B cell (primary cell): ENCODE measurements at regions not wholly inside any gene's neighbourhood (a gene's known extent, or its start where the extent isn't known, plus 50 kb on each side); places are given as distances from the start of the nearest gene placed in this dataset.

Source experiments
- ATAC-seq: fragments of 200-7000 bp; cut with Tn5 transposase; one replicate; pipeline ENCODE4 v1.10.0; 2021; ENCODE audit warnings: low read depth, mild to moderate bottlenecking, moderate number of reproducible peaks, moderate library complexity
- CTCF ChIA-PET: fragments of 350-600 bp; sonication (Branson Sonifier 250); formaldehyde crosslinking; loops from one replicate; lab custom pipeline; 2021; ENCODE audit warnings: antibody characterized with exemption, inconsistent platforms; lab: Charles Lee
- POLR2A ChIA-PET: fragments of 350-600 bp; sonication (Branson Sonifier 250); formaldehyde crosslinking; loops from one replicate; lab custom pipeline; 2021; ENCODE audit warnings: antibody characterized with exemption; lab: Charles Lee
- DNase-seq: peaks from one replicate; pipeline ENCODE4 v3.0.0; 2013
- H2AFZ ChIP-seq: 2 replicates; pipeline ENCODE4 v1.6.1; 2012; ENCODE audit warnings: mild to moderate bottlenecking, low read depth, low read length; ENCODE audit not compliant: insufficient read depth, poor library complexity, severe bottlenecking
- H3K27ac ChIP-seq, 2 donors: 1 replicate in 1 of 2; 2 replicates in 1 of 2; pipeline ENCODE4 v1.5.1; 2012 to 2013; ENCODE audit warnings: low read length in 2 of 2, mild to moderate bottlenecking in 2 of 2, moderate library complexity in 1 of 2
- H3K27me3 ChIP-seq, 4 experiments: fragments of 200-600 bp in 1 of 4; sonication (generic) in 1 of 4; replicated peaks in 1 of 4; 1 replicate in 2 of 4; 2 replicates in 2 of 4; pipeline versions ENCODE4 v1.6.1 to v1.7.0; 2013 to 2016; ENCODE audit warnings: low read length in 3 of 4, mild to moderate bottlenecking in 2 of 4, mixed read lengths in 1 of 4, moderate library complexity in 1 of 4; ENCODE audit not compliant: insufficient read depth in 4 of 4, control insufficient read depth in 3 of 4; ENCODE audit errors: control extremely low read depth in 1 of 4
- H3K36me3 ChIP-seq, 2 experiments: replicated peaks in 1 of 2; 1 replicate in 1 of 2; 2 replicates in 1 of 2; pipeline versions ENCODE4 v1.6.1 to v1.7.1; 2013; ENCODE audit warnings: low read length in 1 of 2; ENCODE audit not compliant: insufficient read depth in 2 of 2, control insufficient read depth in 1 of 2; ENCODE audit errors: control extremely low read depth in 1 of 2, extremely low read depth in 1 of 2
- H3K4me1 ChIP-seq, 2 donors: fragments of 200-600 bp in 1 of 2; sonication (generic) in 1 of 2; 1 replicate in 1 of 2; 2 replicates in 1 of 2; pipeline versions ENCODE4 v1.5.1 to v1.6.1; 2013 to 2017; ENCODE audit warnings: low read length in 2 of 2; ENCODE audit not compliant: control insufficient read depth in 2 of 2, insufficient read depth in 2 of 2
- H3K4me2 ChIP-seq: replicated peaks from 2 replicates; pipeline ENCODE3; 2012; ENCODE audit warnings: mild to moderate bottlenecking, low read depth, low read length; ENCODE audit not compliant: poor library complexity, severe bottlenecking
- H3K4me3 ChIP-seq, 5 experiments: fragments of 200-600 bp in 1 of 5; sonication (generic) in 1 of 5; 1 replicate in 3 of 5; 2 replicates in 2 of 5; pipeline versions ENCODE4 v1.5.1 to v1.7.0; 2011 to 2016; ENCODE audit warnings: low read length in 4 of 5, mild to moderate bottlenecking in 4 of 5, low read depth in 2 of 5, control low read depth in 1 of 5, moderate library complexity in 1 of 5; ENCODE audit not compliant: insufficient read depth in 1 of 5; ENCODE audit errors: control extremely low read depth in 1 of 5, extremely low read depth in 1 of 5
- H3K79me2 ChIP-seq: fragments of 200-600 bp; sonication (generic); one replicate; pipeline ENCODE4 v1.6.0; 2016; ENCODE audit warnings: low read length; ENCODE audit not compliant: control insufficient read depth, insufficient read depth
- H3K9ac ChIP-seq: fragments of 200-600 bp; sonication (generic); 2 replicates; pipeline ENCODE4 v1.6.1; 2017; ENCODE audit warnings: mild to moderate bottlenecking, low read length, moderate library complexity
- H3K9me3 ChIP-seq, 3 donors: one replicate each; pipeline versions ENCODE4 v1.6.1 to v1.7.1; 2013; ENCODE audit warnings: low read length in 2 of 3; ENCODE audit not compliant: control insufficient read depth in 2 of 3, insufficient read depth in 1 of 3; ENCODE audit errors: control extremely low read depth in 1 of 3
- H4K20me1 ChIP-seq: 2 replicates; pipeline ENCODE4 v1.6.0; 2012; ENCODE audit warnings: mild to moderate bottlenecking, low read length; ENCODE audit not compliant: insufficient read depth, control insufficient read depth, poor library complexity, severe bottlenecking
- H3K27ac Mint-ChIP-seq: one replicate; pipeline ENCODE4 v1.8.0; 2021; ENCODE audit warnings: mixed read lengths
- H3K27me3 Mint-ChIP-seq: one replicate; pipeline ENCODE4 v1.8.0; 2021; ENCODE audit warnings: mixed read lengths
- H3K4me1 Mint-ChIP-seq: one replicate; pipeline ENCODE4 v1.8.0; 2021; ENCODE audit warnings: mixed read lengths
- H3K4me3 Mint-ChIP-seq: one replicate; pipeline ENCODE4 v1.8.0; 2021; ENCODE audit warnings: mixed read lengths
- H3K9me3 Mint-ChIP-seq: one replicate; pipeline ENCODE4 v1.8.0; 2022; ENCODE audit warnings: mixed read lengths; ENCODE audit not compliant: insufficient read depth
- EZH2 ChIP-seq: IDR thresholded peaks from 2 replicates; pipeline ENCODE4 v1.6.1; 2012; ENCODE audit warnings: borderline replicate concordance, low read depth, mild to moderate bottlenecking, moderate library complexity, low read length; ENCODE audit not compliant: insufficient read depth, poor library complexity, severe bottlenecking
- WGBS: methylation state at CpG from one replicate; pipeline ENCODE4 v1.1.5; 2013; ENCODE audit warnings: missing lambda C conversion rate; ENCODE audit not compliant: insufficient coverage; 5-methylcytosine and 5-hydroxymethylcytosine counted together
- intact Hi-C: fragments of 100-400 bp; cut with micrococcal nuclease; formaldehyde crosslinking; loops from one replicate; pipeline ENCODE4 v1.10.0; 2022
- TF ChIP-seq, protein P1 (sequence below): fragments of 200-600 bp; IDR thresholded peaks from one replicate; pipeline ENCODE4 v1.8.0; 2022; ENCODE audit warnings: antibody characterized with exemption, mild to moderate bottlenecking

DNA sequence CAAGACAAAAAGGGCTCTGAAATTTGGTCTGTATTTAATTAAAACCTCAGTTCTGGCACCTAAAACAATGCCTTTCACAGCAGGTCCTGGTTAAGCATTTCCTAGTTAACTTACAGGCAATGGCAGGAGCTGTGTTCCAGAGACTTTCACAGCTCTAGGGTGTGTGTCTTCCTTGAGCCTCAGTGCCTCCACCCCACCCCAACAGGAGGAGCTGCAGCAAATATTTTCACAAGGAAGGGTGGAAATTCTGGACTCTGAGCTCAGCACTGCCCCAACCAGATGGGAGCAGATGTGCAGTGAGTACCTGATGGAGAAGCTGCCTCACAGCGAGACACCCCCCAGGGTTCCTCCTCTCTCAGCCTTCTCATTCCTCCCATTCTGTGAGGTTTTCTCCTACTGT lies 106.3 kb upstream of the SPATA12 start:
- H3K4me1 Mint-ChIP-seq = peaks cover 4% of the 10 kb centered on the region

GRCh38 chr3:56952846-56953245 lies 107.6 kb upstream of the SPATA12 start:
- ATAC-seq (no peak), DNase-seq (no peak)
- H3K9ac ChIP-seq = no peak overlapping the region
- intact Hi-C loops = no loop called here
- H3K4me1 ChIP-seq = no peaks in the 10 kb centered on the region
- H3K4me1 Mint-ChIP-seq = no peaks in the 10 kb centered on the region
- H3K4me2 ChIP-seq = no peak overlapping the region
- no CpG with 5 or more reads among the region's 4 CpGs for WGBS
- POLR2A ChIA-PET = no interaction called here
- TF ChIP-seq EZH2 = no peak
- TF ChIP-seq, protein P1, sequence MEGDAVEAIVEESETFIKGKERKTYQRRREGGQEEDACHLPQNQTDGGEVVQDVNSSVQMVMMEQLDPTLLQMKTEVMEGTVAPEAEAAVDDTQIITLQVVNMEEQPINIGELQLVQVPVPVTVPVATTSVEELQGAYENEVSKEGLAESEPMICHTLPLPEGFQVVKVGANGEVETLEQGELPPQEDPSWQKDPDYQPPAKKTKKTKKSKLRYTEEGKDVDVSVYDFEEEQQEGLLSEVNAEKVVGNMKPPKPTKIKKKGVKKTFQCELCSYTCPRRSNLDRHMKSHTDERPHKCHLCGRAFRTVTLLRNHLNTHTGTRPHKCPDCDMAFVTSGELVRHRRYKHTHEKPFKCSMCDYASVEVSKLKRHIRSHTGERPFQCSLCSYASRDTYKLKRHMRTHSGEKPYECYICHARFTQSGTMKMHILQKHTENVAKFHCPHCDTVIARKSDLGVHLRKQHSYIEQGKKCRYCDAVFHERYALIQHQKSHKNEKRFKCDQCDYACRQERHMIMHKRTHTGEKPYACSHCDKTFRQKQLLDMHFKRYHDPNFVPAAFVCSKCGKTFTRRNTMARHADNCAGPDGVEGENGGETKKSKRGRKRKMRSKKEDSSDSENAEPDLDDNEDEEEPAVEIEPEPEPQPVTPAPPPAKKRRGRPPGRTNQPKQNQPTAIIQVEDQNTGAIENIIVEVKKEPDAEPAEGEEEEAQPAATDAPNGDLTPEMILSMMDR = no peak
- no peak overlapping the region for H2AFZ ChIP-seq
- no peak overlapping the region for H3K4me3 ChIP-seq
- no peak overlapping the region for H3K27ac Mint-ChIP-seq
- no peaks in the 10 kb centered on the region for H3K79me2 ChIP-seq
- peaks cover 5% of the 10 kb centered on the region for H3K27me3 Mint-ChIP-seq
- H3K27ac ChIP-seq = no peak overlapping the region
- no peak overlapping the region for H3K4me3 Mint-ChIP-seq
- no peaks in the 10 kb centered on the region for H3K27me3 ChIP-seq
- no peaks in the 10 kb centered on the region for H3K36me3 ChIP-seq
- no peaks in the 10 kb centered on the region for H3K9me3 Mint-ChIP-seq
- H3K9me3 ChIP-seq = no peaks in the 10 kb centered on the region
- H4K20me1 ChIP-seq = no peaks in the 10 kb centered on the region
- CTCF ChIA-PET = no interaction called here

More for the DNA sequence above, 106.3 kb upstream of the SPATA12 start:
- WGBS = no CpG with 5 or more reads among the region's 1 CpG
- no peak overlapping the region for H3K27ac Mint-ChIP-seq
- peaks cover 5% of the 10 kb centered on the region for H3K27me3 Mint-ChIP-seq
- intact Hi-C loops = no loop called here
- Histone ChIP-seq H3K4me2 (no peak overlapping the region), H3K79me2 (no peaks in the 10 kb centered on the region), H3K36me3 (no peaks in the 10 kb centered on the region), H3K27ac (no peak overlapping the region), H3K4me3 (no peak overlapping the region), H3K4me1 (no peaks in the 10 kb centered on the region), H3K9ac (no peak overlapping the region), H3K27me3 (no peaks in the 10 kb centered on the region), H2AFZ (no peak overlapping the region), H3K9me3 (no peaks in the 10 kb centered on the region), H4K20me1 (no peaks in the 10 kb centered on the region)
- ChIA-PET POLR2A (no interaction called here), CTCF (interaction anchor here (1.0 kb wide), 1 partner anchor 9 kb away, joined by 3 read pairs; no protein-coding TSS in a partner anchor)
- H3K9me3 Mint-ChIP-seq = no peaks in the 10 kb centered on the region
- no peak for ATAC-seq
- no peak for DNase-seq
- H3K4me3 Mint-ChIP-seq = no peak overlapping the region
- no peak for TF ChIP-seq EZH2
- TF ChIP-seq, protein P1 = no peak
